HG02970 (cell line): ENCODE measurements at regions not wholly inside any gene's neighbourhood (a gene's known extent, or its start where the extent isn't known, plus 50 kb on each side); places are given as distances from the start of the nearest gene placed in this dataset.
"Not testable (repeated sequence)": the region's sequence is repeated elsewhere in the genome, so short reads cannot be mapped to it uniquely, and the experiment has no call there.

Experiments
- ATAC-seq: cut with Tn5 transposase; IDR thresholded peaks from one replicate; pipeline ENCODE4 v1.9.1; 2021; ENCODE audit warnings: mild to moderate bottlenecking, moderate library complexity, moderate number of reproducible peaks; ENCODE audit not compliant: unreplicated experiment, low FRiP score

- no peak for ATAC-seq
These were observed 105.1 kb upstream of the FOXN2 start for GRCh38 chr2:48209214-48209885.

- no peak for ATAC-seq
These were observed 104.3 kb upstream of the FOXN2 start for GRCh38 chr2:48210189-48210588.

GRCh38 chr2:48213646-48214045 lies 100.8 kb upstream of the FOXN2 start:
- no peak for ATAC-seq

GRCh38 chr2:48218169-48218568 lies 96.3 kb upstream of the FOXN2 start:
- ATAC-seq, result no peak

- no peak for ATAC-seq
These were observed 95.3 kb upstream of the FOXN2 start for GRCh38 chr2:48219234-48219554.

GRCh38 chr2:48219555-48220436 lies 94.7 kb upstream of the FOXN2 start:
- no peak for ATAC-seq

GRCh38 chr2:48220501-48220900 lies 94.0 kb upstream of the FOXN2 start:
- ATAC-seq, result no peak

- no peak for ATAC-seq
These were observed 92.5 kb upstream of the FOXN2 start for GRCh38 chr2:48221846-48222516.

GRCh38 chr2:48227617-48228344 lies 86.7 kb upstream of the FOXN2 start:
- peak; percentile 53 for ATAC-seq

GRCh38 chr2:48228345-48228684 lies 86.2 kb upstream of the FOXN2 start:
- no peak for ATAC-seq

GRCh38 chr2:48229063-48229462 lies 85.4 kb upstream of the FOXN2 start:
- ATAC-seq, result no peak

- ATAC-seq, result no peak
These were observed 83.6 kb upstream of the FOXN2 start for GRCh38 chr2:48230834-48231233.

GRCh38 chr2:48232351-48232750 lies 82.1 kb upstream of the FOXN2 start:
- ATAC-seq, result no peak

GRCh38 chr2:48233005-48233404 lies 81.5 kb upstream of the FOXN2 start:
- no peak for ATAC-seq

- ATAC-seq, result not testable (repeated sequence)
These were observed 80.7 kb upstream of the FOXN2 start for GRCh38 chr2:48233824-48234223.

GRCh38 chr2:48235076-48235475 lies 79.4 kb upstream of the FOXN2 start:
- ATAC-seq, result no peak

GRCh38 chr2:48238381-48238780 lies 76.1 kb upstream of the FOXN2 start:
- ATAC-seq, result no peak

- ATAC-seq, result no peak
These were observed 73.6 kb upstream of the FOXN2 start for GRCh38 chr2:48240912-48241311.

GRCh38 chr2:48247206-48247605 lies 67.3 kb upstream of the FOXN2 start:
- no peak for ATAC-seq

GRCh38 chr2:48248251-48248933 lies 66.1 kb upstream of the FOXN2 start:
- peak; percentile 57 for ATAC-seq
